ENCODE measurements at regions not wholly inside any gene's neighbourhood (a gene's known extent, or its start where the extent isn't known, plus 50 kb on each side); places are given as distances from the start of the nearest gene placed in this dataset.

DNA sequence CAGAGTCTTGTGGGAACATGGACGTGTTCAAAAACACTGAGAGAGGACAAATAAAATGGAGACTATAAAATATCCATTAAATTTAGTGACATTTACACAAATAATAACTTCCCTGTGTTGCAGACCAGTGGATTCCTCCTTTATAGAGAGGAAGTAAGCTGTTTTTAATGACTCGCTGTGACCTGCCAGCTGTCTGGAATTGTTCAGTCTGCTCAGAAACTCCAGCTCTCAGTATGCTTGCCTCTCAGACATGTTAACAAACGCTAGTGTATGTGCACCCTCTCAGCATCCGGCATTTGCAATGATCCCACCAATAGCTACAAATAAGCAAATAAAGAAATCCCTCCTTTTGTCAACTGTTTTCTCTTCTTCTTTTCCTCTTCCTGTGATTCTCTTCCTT, 158.0 kb upstream of the TCF21 start:
- no peaks in the 10 kb centered on the region for H3K4me1 Mint-ChIP-seq (ENCODE audit: unreplicated experiment)
- no peak for DNase-seq (ENCODE audit: extremely low spot score, unreplicated experiment)
- H3K27me3 Mint-ChIP-seq = no peaks in the 10 kb centered on the region
- H3K4me3 Mint-ChIP-seq = no peak overlapping the region
- H3K27ac Mint-ChIP-seq = no peak overlapping the region
- no peaks in the 10 kb centered on the region for H3K36me3 Mint-ChIP-seq
- peaks cover 10% of the 10 kb centered on the region for H3K9me3 Mint-ChIP-seq
- TF ChIP-seq, protein P1, sequence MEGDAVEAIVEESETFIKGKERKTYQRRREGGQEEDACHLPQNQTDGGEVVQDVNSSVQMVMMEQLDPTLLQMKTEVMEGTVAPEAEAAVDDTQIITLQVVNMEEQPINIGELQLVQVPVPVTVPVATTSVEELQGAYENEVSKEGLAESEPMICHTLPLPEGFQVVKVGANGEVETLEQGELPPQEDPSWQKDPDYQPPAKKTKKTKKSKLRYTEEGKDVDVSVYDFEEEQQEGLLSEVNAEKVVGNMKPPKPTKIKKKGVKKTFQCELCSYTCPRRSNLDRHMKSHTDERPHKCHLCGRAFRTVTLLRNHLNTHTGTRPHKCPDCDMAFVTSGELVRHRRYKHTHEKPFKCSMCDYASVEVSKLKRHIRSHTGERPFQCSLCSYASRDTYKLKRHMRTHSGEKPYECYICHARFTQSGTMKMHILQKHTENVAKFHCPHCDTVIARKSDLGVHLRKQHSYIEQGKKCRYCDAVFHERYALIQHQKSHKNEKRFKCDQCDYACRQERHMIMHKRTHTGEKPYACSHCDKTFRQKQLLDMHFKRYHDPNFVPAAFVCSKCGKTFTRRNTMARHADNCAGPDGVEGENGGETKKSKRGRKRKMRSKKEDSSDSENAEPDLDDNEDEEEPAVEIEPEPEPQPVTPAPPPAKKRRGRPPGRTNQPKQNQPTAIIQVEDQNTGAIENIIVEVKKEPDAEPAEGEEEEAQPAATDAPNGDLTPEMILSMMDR (conservative IDR thresholded peaks at IDR 0.05) = no peak

DNA sequence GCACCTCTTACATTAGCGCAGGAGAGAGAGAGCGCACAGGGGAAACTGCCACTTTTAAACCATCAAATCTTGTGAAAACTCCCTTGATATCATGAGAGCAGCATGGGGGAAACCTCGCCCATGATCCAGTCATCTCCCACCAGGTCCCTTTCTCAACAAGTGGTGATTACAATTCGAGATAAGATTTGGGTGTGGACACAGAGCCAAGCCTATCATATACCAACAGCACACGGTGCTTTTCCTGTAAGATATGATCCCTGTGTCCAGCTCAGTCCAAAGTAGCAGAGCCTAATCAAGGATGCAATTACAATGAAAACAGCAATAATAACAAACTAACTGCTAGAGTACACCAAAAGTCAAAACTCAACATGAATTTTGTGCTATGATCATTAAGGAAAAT, 148.7 kb upstream of the TCF21 start:
- Mint-ChIP-seq H3K27ac (no peak overlapping the region), H3K27me3 (no peaks in the 10 kb centered on the region), H3K4me3 (no peak overlapping the region), H3K9me3 (no peaks in the 10 kb centered on the region), H3K36me3 (no peaks in the 10 kb centered on the region), H3K4me1 (ENCODE audit: unreplicated experiment) (peaks cover 7% of the 10 kb centered on the region)
- DNase-seq (ENCODE audit: extremely low spot score, unreplicated experiment) = no peak
- TF ChIP-seq, protein P1 (conservative IDR thresholded peaks at IDR 0.05) = no peak

DNA sequence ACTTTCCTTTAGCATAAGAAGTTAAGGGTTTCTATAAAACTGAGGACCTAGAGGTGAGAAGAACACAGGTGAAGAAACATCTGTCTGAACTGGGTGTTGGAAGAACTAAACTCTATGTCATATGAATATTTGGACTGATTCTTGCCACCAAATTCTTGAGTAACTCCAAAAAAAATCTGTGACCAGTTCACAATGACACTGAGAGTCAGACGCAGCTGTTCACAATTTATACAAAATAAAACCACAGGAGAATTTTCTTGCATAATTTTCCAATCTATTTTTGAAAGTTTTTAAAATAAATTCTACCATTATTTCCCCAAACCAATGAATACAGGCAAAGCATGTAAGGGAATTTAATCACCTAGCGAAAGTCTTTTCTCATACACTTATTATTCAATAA, 148.1 kb upstream of the TCF21 start:
- H3K27ac Mint-ChIP-seq = no peak overlapping the region
- H3K36me3 Mint-ChIP-seq = no peaks in the 10 kb centered on the region

DNA sequence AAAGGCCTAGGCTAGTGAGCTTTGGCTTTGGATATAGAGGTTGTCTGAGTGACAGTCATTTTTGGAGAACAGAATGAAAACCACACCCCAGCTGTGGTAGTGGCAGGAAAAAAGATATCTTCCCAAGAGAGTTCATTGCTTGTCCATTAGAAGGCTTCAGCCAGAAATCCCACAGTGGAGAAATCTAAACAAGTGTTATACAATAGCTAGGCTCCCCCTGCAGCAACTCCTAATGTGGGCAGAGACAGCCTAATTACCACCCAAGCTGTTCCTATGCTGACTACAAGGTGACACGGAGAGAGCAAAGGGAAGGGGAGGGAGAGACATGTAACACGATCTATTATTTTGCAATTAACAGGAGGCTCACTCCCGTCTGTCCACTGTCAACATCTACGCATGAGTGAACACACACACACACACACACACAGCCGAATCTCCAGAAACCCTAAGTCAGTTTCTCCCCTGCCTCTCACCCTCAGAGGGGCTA, 147.5 kb upstream of the TCF21 start:
- Mint-ChIP-seq H3K36me3 (no peaks in the 10 kb centered on the region), H3K27ac (no peak overlapping the region), H3K4me1 (ENCODE audit: unreplicated experiment) (peaks cover 7% of the 10 kb centered on the region), H3K9me3 (peaks cover 4% of the 10 kb centered on the region), H3K4me3 (no peak overlapping the region), H3K27me3 (no peaks in the 10 kb centered on the region)
- DNase-seq (ENCODE audit: extremely low spot score, unreplicated experiment) = no peak
- TF ChIP-seq, protein P1 (conservative IDR thresholded peaks at IDR 0.05) = no peak

More for the DNA sequence above, 148.1 kb upstream of the TCF21 start:
- H3K4me1 Mint-ChIP-seq (ENCODE audit: unreplicated experiment) = peaks cover 7% of the 10 kb centered on the region
- no peak for DNase-seq (ENCODE audit: extremely low spot score, unreplicated experiment)
- TF ChIP-seq, protein P1 (conservative IDR thresholded peaks at IDR 0.05) = no peak
- H3K27me3 Mint-ChIP-seq = no peaks in the 10 kb centered on the region
- no peak overlapping the region for H3K4me3 Mint-ChIP-seq
- peaks cover 4% of the 10 kb centered on the region for H3K9me3 Mint-ChIP-seq

DNA sequence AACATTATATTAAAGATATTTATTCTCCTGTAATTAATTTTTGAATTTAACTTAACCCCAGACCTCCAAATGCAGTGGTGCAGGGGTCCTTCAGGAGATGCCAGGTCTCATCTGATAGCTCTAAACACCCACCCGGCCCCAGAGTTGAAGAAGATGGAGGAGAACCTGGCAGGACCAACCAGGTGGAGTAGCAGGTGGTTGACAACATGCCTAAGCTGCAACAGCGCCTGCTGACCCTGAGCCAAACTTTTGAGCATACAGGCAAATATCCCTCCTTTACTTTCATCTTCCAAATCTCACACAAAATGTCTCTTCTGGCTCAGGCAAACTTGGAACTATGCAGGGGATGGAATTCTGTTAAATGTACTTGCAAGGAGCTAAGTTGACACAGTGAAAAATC, 145.3 kb upstream of the TCF21 start:
- no peaks in the 10 kb centered on the region for H3K27me3 Mint-ChIP-seq
- no peak overlapping the region for H3K4me3 Mint-ChIP-seq
- peaks cover 4% of the 10 kb centered on the region for H3K9me3 Mint-ChIP-seq
- TF ChIP-seq, protein P1 (conservative IDR thresholded peaks at IDR 0.05) = no peak
- no peaks in the 10 kb centered on the region for H3K36me3 Mint-ChIP-seq
- peaks cover 7% of the 10 kb centered on the region for H3K4me1 Mint-ChIP-seq (ENCODE audit: unreplicated experiment)
- no peak overlapping the region for H3K27ac Mint-ChIP-seq
- DNase-seq (ENCODE audit: extremely low spot score, unreplicated experiment) = no peak

DNA sequence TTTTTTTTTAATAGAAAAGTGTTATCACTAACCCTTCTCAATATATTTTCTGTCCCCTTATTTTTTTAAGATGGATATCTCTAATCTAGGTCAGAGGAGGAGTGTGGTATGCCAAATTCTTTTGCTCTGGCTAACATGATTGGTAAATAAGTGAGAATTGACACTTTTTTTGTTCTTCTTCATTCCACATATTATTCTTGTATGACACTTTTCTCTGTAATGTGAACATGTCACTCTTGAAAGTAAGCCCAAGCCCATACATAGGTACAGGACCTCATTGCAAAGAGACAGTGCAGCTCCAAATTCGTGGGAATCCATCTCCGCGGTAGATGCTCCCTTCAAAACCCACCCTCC, 142.5 kb upstream of the TCF21 start:
- H3K27ac Mint-ChIP-seq = no peak overlapping the region
- no peaks in the 10 kb centered on the region for H3K27me3 Mint-ChIP-seq
- H3K4me3 Mint-ChIP-seq = no peak overlapping the region
- H3K9me3 Mint-ChIP-seq = peaks cover 4% of the 10 kb centered on the region
- no peak for DNase-seq (ENCODE audit: extremely low spot score, unreplicated experiment)
- TF ChIP-seq, protein P1 (conservative IDR thresholded peaks at IDR 0.05) = no peak
- no peaks in the 10 kb centered on the region for H3K36me3 Mint-ChIP-seq
- H3K4me1 Mint-ChIP-seq (ENCODE audit: unreplicated experiment) = peaks cover 4% of the 10 kb centered on the region
